Common myeloid progenitor, CD34-positive (primary cell): ENCODE measurements at regions not wholly inside any gene's neighbourhood (a gene's known extent, or its start where the extent isn't known, plus 50 kb on each side); places are given as distances from the start of the nearest gene placed in this dataset.

Source experiments
- CTCF ChIA-PET: fragments of 350-600 bp; sonication (Branson Sonifier 250); formaldehyde crosslinking; loops from one replicate; lab custom pipeline; 2021; ENCODE audit warnings: antibody characterized with exemption; lab: Charles Lee
- POLR2A ChIA-PET: fragments of 350-600 bp; sonication (Branson Sonifier 250); formaldehyde crosslinking; loops from one replicate; lab custom pipeline; 2021; ENCODE audit warnings: antibody characterized with exemption; lab: Charles Lee
- DNase-seq, 3 donors: peaks; one replicate each; pipeline versions ENCODE4 v3.0.0 to v3.0.0-alpha.2; 2013
- H3K27ac ChIP-seq, 2 experiments: 1 replicate in 1 of 2; 2 replicates in 1 of 2; pipeline ENCODE4 v1.7.0; 2013; ENCODE audit warnings: inconsistent platforms in 2 of 2, low read length in 2 of 2, mild to moderate bottlenecking in 2 of 2, low read depth in 1 of 2, moderate library complexity in 1 of 2; ENCODE audit not compliant: severe bottlenecking in 2 of 2, insufficient read depth in 1 of 2, poor library complexity in 1 of 2
- H3K27me3 ChIP-seq, 5 experiments: replicated peaks in 2 of 5; 1 replicate in 3 of 5; 2 replicates in 2 of 5; pipeline versions ENCODE4 v1.6.1 to v1.7.0; 2013; ENCODE audit warnings: low read length in 4 of 5, mild to moderate bottlenecking in 2 of 5, moderate library complexity in 2 of 5, inconsistent platforms in 1 of 5; ENCODE audit not compliant: insufficient read depth in 5 of 5, control insufficient read depth in 4 of 5
- H3K36me3 ChIP-seq, 4 experiments: 1 replicate in 2 of 4; 2 replicates in 2 of 4; pipeline versions ENCODE4 v1.6.1 to v1.7.0; 2013; ENCODE audit warnings: low read length in 3 of 4, control low read depth in 1 of 4, mild to moderate bottlenecking in 1 of 4; ENCODE audit not compliant: control insufficient read depth in 4 of 4, insufficient read depth in 4 of 4
- H3K4me1 ChIP-seq, 4 experiments: 1 replicate in 3 of 4; 2 replicates in 1 of 4; pipeline versions ENCODE4 v1.6.1 to v1.7.1; 2013; ENCODE audit warnings: low read length in 3 of 4, mild to moderate bottlenecking in 3 of 4, control low read depth in 1 of 4, inconsistent platforms in 1 of 4, moderate library complexity in 1 of 4; ENCODE audit not compliant: control insufficient read depth in 4 of 4, insufficient read depth in 4 of 4; ENCODE audit errors: control extremely low read depth in 1 of 4
- H3K4me3 ChIP-seq, 7 experiments: 1 replicate in 4 of 7; 2 replicates in 3 of 7; pipeline versions ENCODE4 v1.5.1 to v1.7.0; 2013; ENCODE audit warnings: mild to moderate bottlenecking in 7 of 7, low read length in 6 of 7, moderate library complexity in 6 of 7, inconsistent platforms in 2 of 7, low read depth in 2 of 7, control low read depth in 1 of 7; ENCODE audit not compliant: insufficient read depth in 4 of 7, control insufficient read depth in 1 of 7; ENCODE audit errors: extremely low read depth in 1 of 7
- H3K9me3 ChIP-seq, 5 experiments: 1 replicate in 4 of 5; 2 replicates in 1 of 5; pipeline versions ENCODE4 v1.6.1 to v1.7.1; 2013; ENCODE audit warnings: low read length in 4 of 5, mild to moderate bottlenecking in 2 of 5, inconsistent platforms in 1 of 5, low read depth in 1 of 5, moderate library complexity in 1 of 5; ENCODE audit not compliant: control insufficient read depth in 4 of 5, insufficient read depth in 2 of 5; ENCODE audit errors: control extremely low read depth in 1 of 5
- WGBS: methylation state at CpG from one replicate; pipeline ENCODE4 v1.1.5; 2013; ENCODE audit not compliant: insufficient coverage; 5-methylcytosine and 5-hydroxymethylcytosine counted together

DNA sequence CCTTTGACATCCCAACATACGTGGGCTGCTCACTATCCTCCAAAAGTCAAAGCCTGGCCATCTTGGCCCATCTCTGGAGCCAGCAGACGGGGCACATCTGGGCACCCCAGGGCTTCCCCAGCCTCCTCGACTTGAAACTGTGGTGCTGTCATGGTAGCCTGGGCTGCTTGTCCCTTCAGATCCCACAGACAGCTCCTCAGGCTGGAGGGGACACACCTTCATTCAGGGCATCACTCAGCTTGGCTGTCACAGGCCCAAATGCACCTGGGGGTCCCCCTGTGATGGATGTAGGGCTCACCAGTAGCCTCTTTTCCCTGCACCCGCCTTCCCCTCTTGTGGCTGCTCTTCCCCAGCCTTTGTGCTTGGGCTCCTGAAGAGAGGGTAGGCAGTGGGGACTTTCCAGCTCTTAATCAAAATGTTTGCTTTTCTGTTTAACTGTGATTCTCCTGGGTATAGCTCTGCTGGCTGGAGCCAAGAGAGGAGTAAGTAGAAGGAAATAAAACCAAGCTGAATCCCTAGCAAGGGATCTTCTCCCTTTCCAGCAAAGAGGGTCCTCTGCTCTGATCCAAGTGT, 92.3 kb downstream of the GYPC start:
- no peak overlapping the region for H3K4me3 ChIP-seq
- 93% methylated on average over 4 of the region's 4 CpGs for WGBS
- H3K27ac ChIP-seq: no peak overlapping the region
- peaks cover 0 to 1% (median 0%) of the 10 kb centered on the region in 5 experiments for H3K27me3 ChIP-seq
- H3K9me3 ChIP-seq: peaks cover 0 to 2% (median 0%) of the 10 kb centered on the region in 5 experiments
- H3K36me3 ChIP-seq: no peaks in the 10 kb centered on the region
- no peak for DNase-seq
- no peaks in the 10 kb centered on the region for H3K4me1 ChIP-seq
- POLR2A ChIA-PET: no interaction called here
- CTCF ChIA-PET: interaction anchor here (1.3 kb wide), 1 partner anchor 220 kb away, joined by 6 read pairs; no protein-coding TSS in a partner anchor

- no peak for DNase-seq
- WGBS: 96% methylated on average over 7 of the region's 9 CpGs
- H3K4me1 ChIP-seq: no peaks in the 10 kb centered on the region
- no peak overlapping the region for H3K4me3 ChIP-seq
- POLR2A ChIA-PET: no interaction called here
- peaks cover 0 to 1% (median 0%) of the 10 kb centered on the region in 5 experiments for H3K27me3 ChIP-seq
- H3K9me3 ChIP-seq: no peaks in the 10 kb centered on the region
- CTCF ChIA-PET: interaction anchor here (1.3 kb wide), 1 partner anchor 221 kb away, joined by 6 read pairs; no protein-coding TSS in a partner anchor
- H3K27ac ChIP-seq: no peak overlapping the region
- no peaks in the 10 kb centered on the region for H3K36me3 ChIP-seq
Observed at GRCh38 chr2:126748929-126749518, 93.1 kb downstream of the GYPC start.

DNA sequence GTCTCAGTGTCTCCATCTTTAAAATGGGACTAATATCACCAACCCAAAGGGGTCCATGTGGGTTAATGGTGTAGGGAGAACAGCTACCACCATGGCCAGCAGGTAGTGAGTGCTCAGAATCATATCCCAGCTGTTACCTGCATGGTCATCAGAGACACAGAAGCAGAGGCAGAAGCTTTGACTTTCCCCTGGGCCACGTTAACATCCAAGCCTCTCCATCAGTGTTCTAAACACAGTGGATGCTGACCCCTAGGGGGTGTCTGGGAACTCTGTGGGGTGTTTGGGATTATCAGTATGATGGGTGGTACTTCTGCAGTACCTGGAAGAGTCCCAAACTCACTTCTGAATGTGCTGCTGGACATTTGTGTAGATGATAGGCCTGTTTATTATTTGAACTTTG, 93.6 kb downstream of the GYPC start:
- Histone ChIP-seq H3K4me3 (no peak overlapping the region), H3K4me1 (peaks cover 0 to 2% (median 0%) of the 10 kb centered on the region in 4 experiments), H3K9me3 (no peaks in the 10 kb centered on the region), H3K27ac (no peak overlapping the region), H3K27me3 (peaks cover 0 to 1% (median 0%) of the 10 kb centered on the region in 5 experiments), H3K36me3 (no peaks in the 10 kb centered on the region)
- peak in 2 of 3 donors; percentile 23 to 31 for DNase-seq
- ChIA-PET CTCF (interaction anchor here (1.3 to 1.4 kb wide), 2 partner anchors 28 to 221 kb away, joined by 3 to 6 read pairs; no protein-coding TSS in a partner anchor), POLR2A (no interaction called here)
- 100% methylated on average over 1 of the region's 1 CpG for WGBS

DNA sequence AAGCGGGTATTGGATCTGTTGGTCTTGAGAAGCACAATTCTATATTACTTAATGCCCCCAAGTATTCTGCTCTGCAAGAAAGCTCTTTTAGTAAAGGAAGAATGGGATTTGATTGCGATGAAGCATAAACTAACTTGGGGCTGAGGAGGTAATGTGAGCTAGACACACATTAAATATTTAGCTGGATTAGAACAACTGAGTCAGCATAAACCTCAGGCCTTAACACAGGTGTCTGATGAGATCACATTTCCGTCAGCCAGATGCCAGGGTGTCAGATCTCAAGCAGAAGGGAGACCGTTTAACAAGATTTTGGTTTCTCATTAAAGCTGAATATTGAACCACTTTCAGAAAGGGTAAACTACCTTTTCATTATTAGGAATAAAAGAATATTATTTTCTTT, 94.5 kb downstream of the GYPC start:
- Histone ChIP-seq H3K36me3 (no peaks in the 10 kb centered on the region), H3K4me1 (peaks cover 0 to 2% (median 0%) of the 10 kb centered on the region in 4 experiments), H3K4me3 (no peak overlapping the region), H3K9me3 (no peaks in the 10 kb centered on the region), H3K27me3 (peaks cover 0 to 1% (median 0%) of the 10 kb centered on the region in 5 experiments), H3K27ac (no peak overlapping the region)
- DNase-seq: no peak
- ChIA-PET CTCF (interaction anchor here (0.9 to 1.4 kb wide), 3 partner anchors 12 to 223 kb away, joined by 3 to 6 read pairs (median 3); no protein-coding TSS in a partner anchor), POLR2A (no interaction called here)
- 83% methylated on average over 1 of the region's 4 CpGs for WGBS

- peaks cover 0 to 4% (median 2%) of the 10 kb centered on the region in 5 experiments for H3K9me3 ChIP-seq
- no peaks in the 10 kb centered on the region for H3K36me3 ChIP-seq
- H3K4me1 ChIP-seq: peaks cover 0 to 2% (median 0%) of the 10 kb centered on the region in 4 experiments
- no peak for DNase-seq
- no peak overlapping the region for H3K4me3 ChIP-seq
- 94% methylated on average over 2 of the region's 4 CpGs for WGBS
- peaks cover 0 to 1% (median 0%) of the 10 kb centered on the region in 5 experiments for H3K27me3 ChIP-seq
- ChIA-PET CTCF (no interaction called here), POLR2A (no interaction called here)
- H3K27ac ChIP-seq: no peak overlapping the region
Observed at GRCh38 chr2:126751477-126751876, 95.5 kb downstream of the GYPC start.

DNA sequence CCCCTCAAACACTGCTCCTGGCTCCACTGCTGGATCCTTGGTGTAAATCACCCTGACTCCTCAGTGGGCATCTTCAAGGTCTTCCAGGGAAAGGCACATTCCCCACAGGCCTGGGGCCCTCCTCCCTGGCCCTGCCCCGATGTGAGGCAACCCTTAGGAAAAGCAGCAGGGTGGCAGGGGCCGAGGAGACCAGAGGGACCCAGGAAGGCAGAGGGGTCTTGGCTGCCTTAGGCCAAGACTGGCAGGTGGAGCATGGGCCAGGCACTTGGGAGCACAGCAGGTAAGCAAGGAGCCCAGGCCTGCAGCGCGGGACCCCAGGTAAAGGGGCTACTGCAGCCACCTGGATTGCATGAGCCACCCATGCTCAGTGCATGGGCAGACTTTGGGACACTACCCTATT, 96.9 kb downstream of the GYPC start:
- ChIA-PET CTCF (no interaction called here), POLR2A (no interaction called here)
- WGBS: 95% methylated on average over 4 of the region's 4 CpGs

More for the DNA sequence above, 96.9 kb downstream of the GYPC start:
- Histone ChIP-seq H3K27me3 (no peaks in the 10 kb centered on the region), H3K4me1 (peaks cover 0 to 2% (median 0%) of the 10 kb centered on the region in 4 experiments), H3K36me3 (no peaks in the 10 kb centered on the region), H3K4me3 (no peak overlapping the region), H3K27ac (no peak overlapping the region), H3K9me3 (peaks cover 0 to 4% (median 2%) of the 10 kb centered on the region in 5 experiments)
- DNase-seq: no peak
